ENCODE measurements at regions not wholly inside any gene's neighbourhood (a gene's known extent, or its start where the extent isn't known, plus 50 kb on each side); places are given as distances from the start of the nearest gene placed in this dataset.

DNA sequence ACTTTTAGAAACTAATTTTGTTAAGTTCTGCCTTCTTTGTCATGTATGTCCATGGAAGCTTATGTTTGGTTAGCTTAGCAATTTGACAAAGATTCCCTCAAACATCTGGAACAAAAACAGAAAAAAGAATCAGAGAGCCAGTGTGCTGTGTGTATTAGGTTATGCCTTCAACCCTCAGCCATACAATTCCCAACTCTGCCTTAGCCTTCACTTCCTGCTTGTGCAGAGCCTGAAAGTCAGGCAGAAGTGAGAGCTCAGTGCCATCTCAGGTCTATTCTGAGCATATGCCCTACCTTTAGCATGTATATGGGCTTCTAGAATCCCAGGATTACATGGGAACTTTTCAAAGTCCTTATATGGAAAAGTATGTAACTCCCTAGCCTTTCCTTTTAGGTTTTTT is 58.2 kb upstream of the STOX2 start:
- no peak for DNase-seq (ENCODE audit: low spot score)
- no peak for FAIRE-seq
- peaks cover 8% of the 10 kb centered on the region; the same call in 1 of the 2 replicates for H3K9me3 ChIP-seq (ENCODE audit: low read length)
- H3K79me2 ChIP-seq (ENCODE audit: insufficient read depth, low read length) = no peaks in the 10 kb centered on the region
- no peaks in the 10 kb centered on the region for H4K20me1 ChIP-seq (ENCODE audit: insufficient read depth, low read length)
- H3K4me3 ChIP-seq (replicated peaks in 1 of 3; ENCODE audit: insufficient read depth in 1 of 3, low read depth in 2 of 3, low read length in 3 of 3) = no peak overlapping the region
- no TSS peak for BruUV-seq (replicated peaks)
- no peak overlapping the region for H3K9ac ChIP-seq (ENCODE audit: insufficient read depth, low read depth, low read length)
- no peaks in the 10 kb centered on the region for H3K4me1 ChIP-seq (ENCODE audit: insufficient read depth, low read length)
- H3K4me2 ChIP-seq (ENCODE audit: low read depth, low read length) = no peak overlapping the region
- no peak overlapping the region for H3K27ac ChIP-seq (ENCODE audit: extremely low read length, insufficient read depth, low read length)
- no peaks in the 10 kb centered on the region for H3K36me3 ChIP-seq (replicated peaks in 1 of 2; ENCODE audit: control insufficient read depth in 1 of 2, insufficient read depth in 2 of 2, low read length in 2 of 2)
- ATAC-seq = no peak
- intact Hi-C loops (cut with micrococcal nuclease; ENCODE audit: unreplicated experiment) (no loop called here), in situ Hi-C loops (cut with HindIII; ENCODE audit: extremely low pct_ligation_motif_present, low pct_unique_long_range_greater_than_20kb) (no loop called here)
- ChIA-PET CTCF (ENCODE audit: low intra/inter-chr PET ratio, low total read pairs) (no interaction called here), POLR2A (no interaction called here)
- H3K27me3 ChIP-seq (ENCODE audit: control insufficient read depth in 1 of 2, insufficient read depth in 2 of 2, low read length in 2 of 2) = no peaks in the 10 kb centered on the region
- no peak overlapping the region for H2AFZ ChIP-seq (ENCODE audit: low read length)
- TF ChIP-seq, protein P1, sequence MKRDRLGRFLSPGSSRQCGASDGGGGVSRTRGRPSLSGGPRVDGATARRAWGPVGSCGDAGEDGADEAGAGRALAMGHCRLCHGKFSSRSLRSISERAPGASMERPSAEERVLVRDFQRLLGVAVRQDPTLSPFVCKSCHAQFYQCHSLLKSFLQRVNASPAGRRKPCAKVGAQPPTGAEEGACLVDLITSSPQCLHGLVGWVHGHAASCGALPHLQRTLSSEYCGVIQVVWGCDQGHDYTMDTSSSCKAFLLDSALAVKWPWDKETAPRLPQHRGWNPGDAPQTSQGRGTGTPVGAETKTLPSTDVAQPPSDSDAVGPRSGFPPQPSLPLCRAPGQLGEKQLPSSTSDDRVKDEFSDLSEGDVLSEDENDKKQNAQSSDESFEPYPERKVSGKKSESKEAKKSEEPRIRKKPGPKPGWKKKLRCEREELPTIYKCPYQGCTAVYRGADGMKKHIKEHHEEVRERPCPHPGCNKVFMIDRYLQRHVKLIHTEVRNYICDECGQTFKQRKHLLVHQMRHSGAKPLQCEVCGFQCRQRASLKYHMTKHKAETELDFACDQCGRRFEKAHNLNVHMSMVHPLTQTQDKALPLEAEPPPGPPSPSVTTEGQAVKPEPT (CRISPR knock-in tag; IDR thresholded peaks at IDR 0.05; ENCODE audit: low read depth) = no peak
- no peak for TF ChIP-seq ARNTL (CRISPR knock-in tag; IDR thresholded peaks at IDR 0.05)
- TF ChIP-seq, protein P2, sequence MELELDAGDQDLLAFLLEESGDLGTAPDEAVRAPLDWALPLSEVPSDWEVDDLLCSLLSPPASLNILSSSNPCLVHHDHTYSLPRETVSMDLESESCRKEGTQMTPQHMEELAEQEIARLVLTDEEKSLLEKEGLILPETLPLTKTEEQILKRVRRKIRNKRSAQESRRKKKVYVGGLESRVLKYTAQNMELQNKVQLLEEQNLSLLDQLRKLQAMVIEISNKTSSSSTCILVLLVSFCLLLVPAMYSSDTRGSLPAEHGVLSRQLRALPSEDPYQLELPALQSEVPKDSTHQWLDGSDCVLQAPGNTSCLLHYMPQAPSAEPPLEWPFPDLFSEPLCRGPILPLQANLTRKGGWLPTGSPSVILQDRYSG (CRISPR knock-in tag; IDR thresholded peaks at IDR 0.05) = no peak
- TF ChIP-seq BCL6 (CRISPR knock-in tag; IDR thresholded peaks at IDR 0.05) = no peak
- TF ChIP-seq ZFP62 (CRISPR knock-in tag; IDR thresholded peaks at IDR 0.05) = no peak
- TF ChIP-seq, protein P3, sequence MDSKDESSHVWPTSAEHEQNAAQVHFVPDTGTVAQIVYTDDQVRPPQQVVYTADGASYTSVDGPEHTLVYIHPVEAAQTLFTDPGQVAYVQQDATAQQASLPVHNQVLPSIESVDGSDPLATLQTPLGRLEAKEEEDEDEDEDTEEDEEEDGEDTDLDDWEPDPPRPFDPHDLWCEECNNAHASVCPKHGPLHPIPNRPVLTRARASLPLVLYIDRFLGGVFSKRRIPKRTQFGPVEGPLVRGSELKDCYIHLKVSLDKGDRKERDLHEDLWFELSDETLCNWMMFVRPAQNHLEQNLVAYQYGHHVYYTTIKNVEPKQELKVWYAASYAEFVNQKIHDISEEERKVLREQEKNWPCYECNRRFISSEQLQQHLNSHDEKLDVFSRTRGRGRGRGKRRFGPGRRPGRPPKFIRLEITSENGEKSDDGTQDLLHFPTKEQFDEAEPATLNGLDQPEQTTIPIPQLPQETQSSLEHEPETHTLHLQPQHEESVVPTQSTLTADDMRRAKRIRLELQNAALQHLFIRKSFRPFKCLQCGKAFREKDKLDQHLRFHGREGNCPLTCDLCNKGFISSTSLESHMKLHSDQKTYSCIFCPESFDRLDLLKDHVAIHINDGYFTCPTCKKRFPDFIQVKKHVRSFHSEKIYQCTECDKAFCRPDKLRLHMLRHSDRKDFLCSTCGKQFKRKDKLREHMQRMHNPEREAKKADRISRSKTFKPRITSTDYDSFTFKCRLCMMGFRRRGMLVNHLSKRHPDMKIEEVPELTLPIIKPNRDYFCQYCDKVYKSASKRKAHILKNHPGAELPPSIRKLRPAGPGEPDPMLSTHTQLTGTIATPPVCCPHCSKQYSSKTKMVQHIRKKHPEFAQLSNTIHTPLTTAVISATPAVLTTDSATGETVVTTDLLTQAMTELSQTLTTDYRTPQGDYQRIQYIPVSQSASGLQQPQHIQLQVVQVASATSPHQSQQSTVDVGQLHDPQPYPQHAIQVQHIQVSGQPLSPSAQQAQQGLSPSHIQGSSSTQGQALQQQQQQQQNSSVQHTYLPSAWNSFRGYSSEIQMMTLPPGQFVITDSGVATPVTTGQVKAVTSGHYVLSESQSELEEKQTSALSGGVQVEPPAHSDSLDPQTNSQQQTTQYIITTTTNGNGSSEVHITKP (CRISPR knock-in tag; IDR thresholded peaks at IDR 0.05; ENCODE audit: low read depth) = no peak
- TF ChIP-seq ZNF619 (CRISPR knock-in tag; IDR thresholded peaks at IDR 0.05) = no peak
- TF ChIP-seq MED1 (CRISPR knock-in tag; IDR thresholded peaks at IDR 0.05) = no peak
- TF ChIP-seq IRX3 (CRISPR knock-in tag; IDR thresholded peaks at IDR 0.05; ENCODE audit: borderline replicate concordance, low read depth) = no peak
- TF ChIP-seq SIN3A (IDR thresholded peaks at IDR 0.05; ENCODE audit: borderline replicate concordance, low read depth, low read length) = no peak
- TF ChIP-seq ETV6 (CRISPR knock-in tag; conservative IDR thresholded peaks at IDR 0.05) = no peak
- TF ChIP-seq MLLT10 (CRISPR knock-in tag; IDR thresholded peaks at IDR 0.05) = no peak
- TF ChIP-seq, protein P4, sequence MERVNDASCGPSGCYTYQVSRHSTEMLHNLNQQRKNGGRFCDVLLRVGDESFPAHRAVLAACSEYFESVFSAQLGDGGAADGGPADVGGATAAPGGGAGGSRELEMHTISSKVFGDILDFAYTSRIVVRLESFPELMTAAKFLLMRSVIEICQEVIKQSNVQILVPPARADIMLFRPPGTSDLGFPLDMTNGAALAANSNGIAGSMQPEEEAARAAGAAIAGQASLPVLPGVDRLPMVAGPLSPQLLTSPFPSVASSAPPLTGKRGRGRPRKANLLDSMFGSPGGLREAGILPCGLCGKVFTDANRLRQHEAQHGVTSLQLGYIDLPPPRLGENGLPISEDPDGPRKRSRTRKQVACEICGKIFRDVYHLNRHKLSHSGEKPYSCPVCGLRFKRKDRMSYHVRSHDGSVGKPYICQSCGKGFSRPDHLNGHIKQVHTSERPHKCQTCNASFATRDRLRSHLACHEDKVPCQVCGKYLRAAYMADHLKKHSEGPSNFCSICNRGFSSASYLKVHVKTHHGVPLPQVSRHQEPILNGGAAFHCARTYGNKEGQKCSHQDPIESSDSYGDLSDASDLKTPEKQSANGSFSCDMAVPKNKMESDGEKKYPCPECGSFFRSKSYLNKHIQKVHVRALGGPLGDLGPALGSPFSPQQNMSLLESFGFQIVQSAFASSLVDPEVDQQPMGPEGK (CRISPR knock-in tag; IDR thresholded peaks at IDR 0.05) = no peak
- no peak for TF ChIP-seq ZMYM4 (CRISPR knock-in tag; IDR thresholded peaks at IDR 0.05)
- no peak for TF ChIP-seq ZNF460 (CRISPR knock-in tag; IDR thresholded peaks at IDR 0.05; ENCODE audit: borderline replicate concordance)
- TF ChIP-seq ZNF776 (CRISPR knock-in tag; IDR thresholded peaks at IDR 0.05) = no peak
- no peak for TF ChIP-seq CBX5 (CRISPR knock-in tag; IDR thresholded peaks at IDR 0.05; ENCODE audit: borderline replicate concordance)
- no peak for TF ChIP-seq CAMTA2 (CRISPR knock-in tag; IDR thresholded peaks at IDR 0.05; ENCODE audit: borderline replicate concordance)

Measured in HepG2 (cell line).